ENCODE measurements at regions not wholly inside any gene's neighbourhood (a gene's known extent, or its start where the extent isn't known, plus 50 kb on each side); places are given as distances from the start of the nearest gene placed in this dataset.

GRCh38 chr10:111247781-111248389 is 171.1 kb downstream of the ADRA2A start:
- no peak for DNase-seq (ENCODE audit: low spot score)
- intact Hi-C loops (cut with DNase I): no loop called here

GRCh38 chr10:111249925-111250324 is 173.1 kb downstream of the ADRA2A start:
- no peak for DNase-seq (ENCODE audit: low spot score)
- intact Hi-C loops (cut with DNase I): no loop called here

- intact Hi-C loops (cut with DNase I): no loop called here
- no peak for DNase-seq (ENCODE audit: low spot score)
These were observed 184.3 kb downstream of the ADRA2A start for GRCh38 chr10:111261081-111261615.

GRCh38 chr10:111265341-111265740 is 188.5 kb downstream of the ADRA2A start:
- intact Hi-C loops (cut with DNase I): no loop called here
- no peak for DNase-seq (ENCODE audit: low spot score)

- DNase-seq (ENCODE audit: low spot score): no peak
- intact Hi-C loops (cut with DNase I): no loop called here
These were observed 189.3 kb downstream of the ADRA2A start for GRCh38 chr10:111266165-111266564.

GRCh38 chr10:111267673-111268072 is 190.8 kb downstream of the ADRA2A start:
- intact Hi-C loops (cut with DNase I): no loop called here
- no peak for DNase-seq (ENCODE audit: low spot score)

GRCh38 chr10:111273235-111273634 is 196.4 kb downstream of the ADRA2A start:
- DNase-seq (ENCODE audit: low spot score): no peak
- intact Hi-C loops (cut with DNase I): no loop called here

- no peak for DNase-seq (ENCODE audit: low spot score)
- intact Hi-C loops (cut with DNase I): no loop called here
These were observed 196.8 kb downstream of the ADRA2A start for GRCh38 chr10:111273635-111274034.

- intact Hi-C loops (cut with DNase I): no loop called here
- DNase-seq (ENCODE audit: low spot score): no peak
These were observed 198.3 kb downstream of the ADRA2A start for GRCh38 chr10:111275091-111275490.

GRCh38 chr10:111277661-111278060 is 200.8 kb downstream of the ADRA2A start:
- intact Hi-C loops (cut with DNase I): no loop called here

GRCh38 chr10:111278266-111278665 is 201.4 kb downstream of the ADRA2A start:
- no peak for DNase-seq (ENCODE audit: low spot score)
- intact Hi-C loops (cut with DNase I): no loop called here

More at GRCh38 chr10:111277661-111278060, 200.8 kb downstream of the ADRA2A start:
- no peak for DNase-seq (ENCODE audit: low spot score)

- intact Hi-C loops (cut with DNase I): no loop called here
- DNase-seq (ENCODE audit: low spot score): no peak
These were observed 204.7 kb downstream of the ADRA2A start for GRCh38 chr10:111281516-111281915.

- no peak for DNase-seq (ENCODE audit: low spot score)
- intact Hi-C loops (cut with DNase I): no loop called here
These were observed 212.6 kb downstream of the ADRA2A start for GRCh38 chr10:111289461-111289860.

GRCh38 chr10:111290649-111291048 is 213.8 kb downstream of the ADRA2A start:
- DNase-seq (ENCODE audit: low spot score): no peak
- intact Hi-C loops (cut with DNase I): no loop called here

GRCh38 chr10:111295788-111296187 is 219.0 kb downstream of the ADRA2A start:
- no peak for DNase-seq (ENCODE audit: low spot score)
- intact Hi-C loops (cut with DNase I): no loop called here

- no peak for DNase-seq (ENCODE audit: low spot score)
- intact Hi-C loops (cut with DNase I): no loop called here
These were observed 220.6 kb downstream of the ADRA2A start for GRCh38 chr10:111297351-111297848.

GRCh38 chr10:111298031-111298430 is 221.2 kb downstream of the ADRA2A start:
- no peak for DNase-seq (ENCODE audit: low spot score)
- intact Hi-C loops (cut with DNase I): no loop called here

GRCh38 chr10:111299037-111299436 is 222.2 kb downstream of the ADRA2A start:
- DNase-seq (ENCODE audit: low spot score): no peak

GRCh38 chr10:111303887-111304286 is 227.1 kb downstream of the ADRA2A start:
- intact Hi-C loops (cut with DNase I): no loop called here
- DNase-seq (ENCODE audit: low spot score): no peak

More at GRCh38 chr10:111299037-111299436, 222.2 kb downstream of the ADRA2A start:
- intact Hi-C loops (cut with DNase I): no loop called here

- no peak for DNase-seq (ENCODE audit: low spot score)
- intact Hi-C loops (cut with DNase I): no loop called here
These were observed 239.9 kb downstream of the ADRA2A start for GRCh38 chr10:111316722-111317212.

- DNase-seq (ENCODE audit: low spot score): no peak
These were observed 243.0 kb downstream of the ADRA2A start for GRCh38 chr10:111319866-111320265.

More at GRCh38 chr10:111319866-111320265, 243.0 kb downstream of the ADRA2A start:
- intact Hi-C loops (cut with DNase I): no loop called here
